ENCODE measurements at regions not wholly inside any gene's neighbourhood (a gene's known extent, or its start where the extent isn't known, plus 50 kb on each side); places are given as distances from the start of the nearest gene placed in this dataset.

- no peak for TF ChIP-seq CTCF (IDR thresholded peaks at IDR 0.05)
- no peak for TF ChIP-seq POLR2A (IDR thresholded peaks at IDR 0.05)
These were observed 425.8 kb upstream of the ATXN7L3B start for GRCh38 chr12:74111688-74112360.

Measured in testis (tissue), 2 donors.